Cardiac fibroblast (primary cell): ENCODE measurements at regions not wholly inside any gene's neighbourhood (a gene's known extent, or its start where the extent isn't known, plus 50 kb on each side); places are given as distances from the start of the nearest gene placed in this dataset.

Experiments
- DNase-seq, 2 donors: peaks; one replicate each; pipeline versions ENCODE4 v3.0.0 to v3.0.0-alpha.2; 2010; ENCODE audit warnings: low read depth in 2 of 2
- H3K4me3 ChIP-seq, 2 donors: replicated peaks in 1 of 2; 1 replicate in 1 of 2; 2 replicates in 1 of 2; pipeline ENCODE4 v1.5.1; 2011; ENCODE audit warnings: low read depth in 2 of 2, low read length in 2 of 2, mild to moderate bottlenecking in 2 of 2, moderate library complexity in 1 of 2
- TF ChIP-seq, protein P1 (sequence below): IDR thresholded peaks from one replicate; pipeline ENCODE4 v1.5.1; 2011; ENCODE audit warnings: low read depth, mild to moderate bottlenecking, low read length, inconsistent platforms

DNA sequence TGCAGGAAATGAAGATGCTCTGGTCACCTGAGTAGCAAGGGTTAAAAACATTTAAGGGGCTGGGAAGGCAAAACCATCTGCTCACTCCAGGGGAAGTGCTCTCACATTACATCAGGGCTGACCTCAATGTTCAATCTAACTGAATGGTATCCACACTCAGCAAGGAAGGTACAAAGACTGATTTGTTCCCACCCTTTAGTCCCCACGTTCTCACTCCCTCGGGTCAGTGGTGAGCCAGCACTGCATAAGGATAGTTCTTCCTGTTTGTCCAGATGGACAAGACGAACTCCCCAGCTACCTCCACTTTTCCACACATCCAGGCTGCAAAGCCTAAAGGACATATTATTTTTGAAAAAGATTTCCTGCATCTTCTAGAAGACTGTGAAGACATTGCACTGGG lies 126.6 kb upstream of the SLC14A2 start:
- H3K4me3 ChIP-seq, result no peak overlapping the region
- DNase-seq, result no peak
- TF ChIP-seq, protein P1, sequence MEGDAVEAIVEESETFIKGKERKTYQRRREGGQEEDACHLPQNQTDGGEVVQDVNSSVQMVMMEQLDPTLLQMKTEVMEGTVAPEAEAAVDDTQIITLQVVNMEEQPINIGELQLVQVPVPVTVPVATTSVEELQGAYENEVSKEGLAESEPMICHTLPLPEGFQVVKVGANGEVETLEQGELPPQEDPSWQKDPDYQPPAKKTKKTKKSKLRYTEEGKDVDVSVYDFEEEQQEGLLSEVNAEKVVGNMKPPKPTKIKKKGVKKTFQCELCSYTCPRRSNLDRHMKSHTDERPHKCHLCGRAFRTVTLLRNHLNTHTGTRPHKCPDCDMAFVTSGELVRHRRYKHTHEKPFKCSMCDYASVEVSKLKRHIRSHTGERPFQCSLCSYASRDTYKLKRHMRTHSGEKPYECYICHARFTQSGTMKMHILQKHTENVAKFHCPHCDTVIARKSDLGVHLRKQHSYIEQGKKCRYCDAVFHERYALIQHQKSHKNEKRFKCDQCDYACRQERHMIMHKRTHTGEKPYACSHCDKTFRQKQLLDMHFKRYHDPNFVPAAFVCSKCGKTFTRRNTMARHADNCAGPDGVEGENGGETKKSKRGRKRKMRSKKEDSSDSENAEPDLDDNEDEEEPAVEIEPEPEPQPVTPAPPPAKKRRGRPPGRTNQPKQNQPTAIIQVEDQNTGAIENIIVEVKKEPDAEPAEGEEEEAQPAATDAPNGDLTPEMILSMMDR, result no peak

DNA sequence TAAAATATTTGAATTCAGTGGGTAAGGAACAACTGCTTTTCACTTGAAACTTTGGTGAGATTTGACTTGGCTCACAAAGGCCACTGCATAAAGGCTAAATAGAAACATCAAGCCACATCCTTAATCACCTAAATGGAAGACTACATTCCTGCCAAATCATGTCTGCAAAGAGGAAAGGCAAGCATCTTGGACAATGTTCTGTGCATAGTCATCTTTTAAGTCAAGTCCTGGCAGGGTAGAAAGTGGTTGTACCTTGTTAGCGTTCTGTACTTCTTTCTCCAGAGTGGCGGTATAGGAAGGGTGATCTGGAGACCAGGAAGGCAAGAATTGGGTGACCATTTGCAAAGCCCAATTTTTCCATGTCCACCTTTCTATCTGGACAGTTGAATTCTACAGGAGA lies 121.4 kb upstream of the SLC14A2 start:
- no peak for DNase-seq
- TF ChIP-seq, protein P1, result no peak
- H3K4me3 ChIP-seq, result no peak overlapping the region

- TF ChIP-seq, protein P1, result no peak
- DNase-seq, result no peak
- H3K4me3 ChIP-seq, result no peak overlapping the region
Measured at GRCh38 chr18:45494811-45495210, 120.5 kb upstream of the SLC14A2 start.

DNA sequence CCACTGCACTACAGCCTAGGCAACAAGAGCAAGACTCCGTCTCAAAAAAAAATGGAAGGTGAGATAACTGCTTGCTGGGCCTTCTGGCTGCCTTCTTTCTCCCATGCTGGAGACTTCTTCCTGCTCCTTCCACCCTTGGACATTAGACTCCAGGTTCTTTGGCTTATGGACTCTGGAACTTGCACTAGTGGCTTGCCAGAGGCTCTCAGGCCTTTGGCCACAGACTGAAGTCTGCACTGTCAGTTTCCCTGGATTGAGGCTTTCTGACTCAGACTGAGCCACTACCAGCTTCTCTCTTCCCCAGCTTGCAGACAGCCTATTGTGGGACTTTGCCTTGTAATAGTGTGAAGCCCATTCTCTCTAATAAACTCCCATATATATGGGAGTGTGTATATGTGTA lies 118.5 kb upstream of the SLC14A2 start:
- TF ChIP-seq, protein P1, result no peak
- H3K4me3 ChIP-seq, result no peak overlapping the region
- no peak for DNase-seq

- no peak for DNase-seq
- no peak overlapping the region for H3K4me3 ChIP-seq
- TF ChIP-seq, protein P1, result no peak
Measured at GRCh38 chr18:45497595-45498286, 117.5 kb upstream of the SLC14A2 start.

DNA sequence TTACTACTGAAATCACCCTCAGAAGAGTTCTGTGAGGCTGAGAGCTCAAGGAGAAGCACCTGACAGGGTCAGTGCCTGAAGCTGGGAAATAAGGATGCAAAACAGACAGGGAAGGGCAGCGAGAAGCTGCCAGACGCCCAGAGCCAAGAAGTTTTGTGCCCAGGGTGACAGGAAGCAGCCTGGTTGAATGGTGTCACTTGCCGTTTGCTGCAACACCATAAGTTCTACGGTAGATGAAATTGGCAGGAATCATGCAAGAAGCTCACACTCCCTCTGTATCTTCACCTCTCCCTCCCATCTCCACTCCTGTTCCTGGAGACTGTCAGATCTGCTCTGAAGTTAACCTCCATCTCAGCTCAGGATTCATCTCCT lies 117.0 kb upstream of the SLC14A2 start:
- no peak for DNase-seq
- TF ChIP-seq, protein P1, result no peak
- no peak overlapping the region for H3K4me3 ChIP-seq

- DNase-seq, result no peak
- H3K4me3 ChIP-seq, result no peak overlapping the region
- TF ChIP-seq, protein P1, result no peak
Measured at GRCh38 chr18:45503990-45504389, 111.3 kb upstream of the SLC14A2 start.
